GM21723 (cell line): ENCODE measurements at regions not wholly inside any gene's neighbourhood (a gene's known extent, or its start where the extent isn't known, plus 50 kb on each side); places are given as distances from the start of the nearest gene placed in this dataset.

ENCODE experiments used
- ATAC-seq: cut with Tn5 transposase; IDR thresholded peaks from one replicate; pipeline ENCODE4 v1.9.1; 2021; ENCODE audit warnings: mild to moderate bottlenecking, moderate library complexity; ENCODE audit not compliant: unreplicated experiment

GRCh38 chr14:101371799-101372793 is 189.2 kb upstream of the DIO3 start:
- no peak for ATAC-seq

GRCh38 chr14:101372894-101373620 is 188.2 kb upstream of the DIO3 start:
- no peak for ATAC-seq

GRCh38 chr14:101373690-101374295 is 187.5 kb upstream of the DIO3 start:
- ATAC-seq: no peak

- ATAC-seq: no peak
These were observed 186.6 kb upstream of the DIO3 start for GRCh38 chr14:101374373-101375338.

GRCh38 chr14:101377069-101377468 is 184.2 kb upstream of the DIO3 start:
- ATAC-seq: no peak

GRCh38 chr14:101379842-101380241 is 181.5 kb upstream of the DIO3 start:
- ATAC-seq: no peak

GRCh38 chr14:101380512-101380911 is 180.8 kb upstream of the DIO3 start:
- no peak for ATAC-seq

- ATAC-seq: no peak
These were observed 180.4 kb upstream of the DIO3 start for GRCh38 chr14:101380940-101381339.

GRCh38 chr14:101383737-101384338 is 177.5 kb upstream of the DIO3 start:
- ATAC-seq: no peak

GRCh38 chr14:101394374-101394773 is 166.9 kb upstream of the DIO3 start:
- ATAC-seq: no peak

- no peak for ATAC-seq
These were observed 165.5 kb upstream of the DIO3 start for GRCh38 chr14:101395779-101396178.

GRCh38 chr14:101397206-101397605 is 164.1 kb upstream of the DIO3 start:
- ATAC-seq: no peak

- ATAC-seq: no peak
These were observed 163.3 kb upstream of the DIO3 start for GRCh38 chr14:101398011-101398410.

- ATAC-seq: no peak
These were observed 161.4 kb upstream of the DIO3 start for GRCh38 chr14:101399737-101400517.

GRCh38 chr14:101400830-101401229 is 160.5 kb upstream of the DIO3 start:
- ATAC-seq: no peak

GRCh38 chr14:101402936-101403660 is 158.2 kb upstream of the DIO3 start:
- no peak for ATAC-seq

GRCh38 chr14:101404426-101405170 is 156.7 kb upstream of the DIO3 start:
- ATAC-seq: no peak
